Stimulated activated naive B cell treated with anti-CD40 and anti-IgM and Interleukin-4, amounts not matched to agents 10 μg/mL and 1 μg/mL and 100 μg/mL, for 72 hours (primary cell): ENCODE measurements at regions not wholly inside any gene's neighbourhood (a gene's known extent, or its start where the extent isn't known, plus 50 kb on each side); places are given as distances from the start of the nearest gene placed in this dataset.

ENCODE experiments used
- ATAC-seq, 2 donors: fragments of 150-1000 bp; cut with Tn5 transposase; replicated peaks; 2 replicates each; pipeline ENCODE4 v1.10.0; 2021; ENCODE audit warnings: moderate library complexity in 1 of 2
- DNase-seq: peaks from one replicate; pipeline ENCODE4 v3.0.0; 2021
- H3K27ac Mint-ChIP-seq: one replicate; pipeline ENCODE4 v1.8.0; 2022; ENCODE audit warnings: mild to moderate bottlenecking, mixed read lengths
- H3K27me3 Mint-ChIP-seq, 2 donors: one replicate each; pipeline ENCODE4 v1.8.0; 2022; ENCODE audit warnings: mixed read lengths in 2 of 2
- H3K36me3 Mint-ChIP-seq, 2 donors: one replicate each; pipeline ENCODE4 v1.8.0; 2022; ENCODE audit warnings: mixed read lengths in 2 of 2, mild to moderate bottlenecking in 1 of 2
- H3K4me1 Mint-ChIP-seq, 2 donors: one replicate each; pipeline ENCODE4 v1.8.0; 2022; ENCODE audit warnings: mixed read lengths in 2 of 2, mild to moderate bottlenecking in 1 of 2
- H3K4me3 Mint-ChIP-seq, 2 donors: one replicate each; pipeline ENCODE4 v1.8.0; 2022; ENCODE audit warnings: mild to moderate bottlenecking in 2 of 2, mixed read lengths in 2 of 2, moderate library complexity in 1 of 2
- H3K9me3 Mint-ChIP-seq, 2 donors: one replicate each; pipeline ENCODE4 v1.8.0; 2022; ENCODE audit warnings: mixed read lengths in 2 of 2, mild to moderate bottlenecking in 1 of 2

GRCh38 chr20:56924292-56925081, 295.4 kb downstream of the TFAP2C start:
- H3K27me3 Mint-ChIP-seq = peaks cover 57 to 74% of the 10 kb centered on the region in 2 donors

GRCh38 chr20:56925082-56925830, 296.1 kb downstream of the TFAP2C start:
- ATAC-seq = no peak

More at GRCh38 chr20:56924292-56925081, 295.4 kb downstream of the TFAP2C start:
- DNase-seq (no peak), ATAC-seq (no peak)
- no peaks in the 10 kb centered on the region for H3K4me1 Mint-ChIP-seq
- H3K9me3 Mint-ChIP-seq = peaks cover 0 to 2% of the 10 kb centered on the region in 2 donors
- peak overlapping the region; percentile 47 for H3K27ac Mint-ChIP-seq
- peaks cover 0 to 2% of the 10 kb centered on the region in 2 donors for H3K36me3 Mint-ChIP-seq
- H3K4me3 Mint-ChIP-seq = no peak overlapping the region

GRCh38 chr20:56925831-56926170, 296.7 kb downstream of the TFAP2C start:
- Mint-ChIP-seq H3K27ac (peak overlapping the region; percentile 70), H3K27me3 (peaks cover 66 to 85% of the 10 kb centered on the region in 2 donors), H3K9me3 (peaks cover 0 to 2% of the 10 kb centered on the region in 2 donors), H3K4me1 (no peaks in the 10 kb centered on the region), H3K36me3 (peaks cover 0 to 2% of the 10 kb centered on the region in 2 donors), H3K4me3 (peak overlapping the region in 1 of 2 donors; percentile 30)
- no peak for DNase-seq
- no peak for ATAC-seq

More at GRCh38 chr20:56925082-56925830, 296.1 kb downstream of the TFAP2C start:
- Mint-ChIP-seq H3K9me3 (peaks cover 0 to 2% of the 10 kb centered on the region in 2 donors), H3K4me1 (no peaks in the 10 kb centered on the region), H3K4me3 (peak overlapping the region in 1 of 2 donors; percentile 30), H3K27ac (peak overlapping the region; percentile 70), H3K27me3 (peaks cover 62 to 79% of the 10 kb centered on the region in 2 donors), H3K36me3 (peaks cover 0 to 2% of the 10 kb centered on the region in 2 donors)
- DNase-seq = no peak

- DNase-seq (no peak), ATAC-seq (no peak)
- H3K9me3 Mint-ChIP-seq = peaks cover 0 to 2% of the 10 kb centered on the region in 2 donors
- H3K4me3 Mint-ChIP-seq = no peak overlapping the region
- no peaks in the 10 kb centered on the region for H3K4me1 Mint-ChIP-seq
- H3K27me3 Mint-ChIP-seq = peaks cover 71 to 84% of the 10 kb centered on the region in 2 donors
- no peak overlapping the region for H3K27ac Mint-ChIP-seq
- peaks cover 0 to 2% of the 10 kb centered on the region in 2 donors for H3K36me3 Mint-ChIP-seq
These were observed 297.4 kb downstream of the TFAP2C start for GRCh38 chr20:56926501-56926900.

GRCh38 chr20:56927127-56927526, 298.0 kb downstream of the TFAP2C start:
- Mint-ChIP-seq H3K27ac (no peak overlapping the region), H3K4me1 (no peaks in the 10 kb centered on the region), H3K36me3 (peaks cover 0 to 2% of the 10 kb centered on the region in 2 donors), H3K27me3 (peaks cover 70 to 83% of the 10 kb centered on the region in 2 donors), H3K9me3 (peaks cover 0 to 2% of the 10 kb centered on the region in 2 donors), H3K4me3 (no peak overlapping the region)
- no peak for ATAC-seq
- no peak for DNase-seq

GRCh38 chr20:56928007-56928406, 298.9 kb downstream of the TFAP2C start:
- DNase-seq = no peak
- Mint-ChIP-seq H3K27me3 (peaks cover 61 to 74% of the 10 kb centered on the region in 2 donors), H3K27ac (no peak overlapping the region), H3K4me3 (no peak overlapping the region), H3K36me3 (no peaks in the 10 kb centered on the region), H3K9me3 (peaks cover 0 to 2% of the 10 kb centered on the region in 2 donors), H3K4me1 (no peaks in the 10 kb centered on the region)
- ATAC-seq = no peak

GRCh38 chr20:56929606-56930005, 300.5 kb downstream of the TFAP2C start:
- Mint-ChIP-seq H3K9me3 (peaks cover 0 to 2% of the 10 kb centered on the region in 2 donors), H3K4me1 (no peaks in the 10 kb centered on the region), H3K27me3 (peaks cover 56 to 63% of the 10 kb centered on the region in 2 donors), H3K36me3 (no peaks in the 10 kb centered on the region), H3K4me3 (no peak overlapping the region), H3K27ac (no peak overlapping the region)
- no peak for ATAC-seq
- no peak for DNase-seq

- no peak overlapping the region for H3K4me3 Mint-ChIP-seq
- no peak for ATAC-seq
- no peaks in the 10 kb centered on the region for H3K4me1 Mint-ChIP-seq
- H3K27me3 Mint-ChIP-seq = peaks cover 45 to 50% of the 10 kb centered on the region in 2 donors
- peaks cover 0 to 2% of the 10 kb centered on the region in 2 donors for H3K9me3 Mint-ChIP-seq
- no peak for DNase-seq
- no peak overlapping the region for H3K27ac Mint-ChIP-seq
- no peaks in the 10 kb centered on the region for H3K36me3 Mint-ChIP-seq
These were observed 301.8 kb downstream of the TFAP2C start for GRCh38 chr20:56930876-56931275.

- no peak for DNase-seq
- H3K36me3 Mint-ChIP-seq = no peaks in the 10 kb centered on the region
- peaks cover 0 to 2% of the 10 kb centered on the region in 2 donors for H3K9me3 Mint-ChIP-seq
- H3K27ac Mint-ChIP-seq = no peak overlapping the region
- no peaks in the 10 kb centered on the region for H3K4me1 Mint-ChIP-seq
- H3K27me3 Mint-ChIP-seq = peaks cover 30 to 37% of the 10 kb centered on the region in 2 donors
- ATAC-seq = no peak
- no peak overlapping the region for H3K4me3 Mint-ChIP-seq
These were observed 303.6 kb downstream of the TFAP2C start for GRCh38 chr20:56932575-56933330.

GRCh38 chr20:56933331-56933698, 304.2 kb downstream of the TFAP2C start:
- no peak overlapping the region for H3K27ac Mint-ChIP-seq
- peaks cover 27 to 32% of the 10 kb centered on the region in 2 donors for H3K27me3 Mint-ChIP-seq
- H3K9me3 Mint-ChIP-seq = peaks cover 0 to 2% of the 10 kb centered on the region in 2 donors
- H3K4me1 Mint-ChIP-seq = no peaks in the 10 kb centered on the region
- H3K4me3 Mint-ChIP-seq = no peak overlapping the region
- no peaks in the 10 kb centered on the region for H3K36me3 Mint-ChIP-seq
- ATAC-seq = no peak
- DNase-seq = no peak

GRCh38 chr20:56934888-56935287, 305.8 kb downstream of the TFAP2C start:
- peaks cover 24 to 28% of the 10 kb centered on the region in 2 donors for H3K27me3 Mint-ChIP-seq
- no peaks in the 10 kb centered on the region for H3K36me3 Mint-ChIP-seq
- H3K9me3 Mint-ChIP-seq = peaks cover 0 to 3% of the 10 kb centered on the region in 2 donors
- ATAC-seq = no peak
- no peak for DNase-seq
- H3K27ac Mint-ChIP-seq = no peak overlapping the region
- no peak overlapping the region for H3K4me3 Mint-ChIP-seq
- no peaks in the 10 kb centered on the region for H3K4me1 Mint-ChIP-seq

- Mint-ChIP-seq H3K4me3 (no peak overlapping the region), H3K27ac (no peak overlapping the region), H3K9me3 (peaks cover 0 to 2% of the 10 kb centered on the region in 2 donors), H3K27me3 (peaks cover 6 to 12% of the 10 kb centered on the region in 2 donors), H3K4me1 (no peaks in the 10 kb centered on the region), H3K36me3 (no peaks in the 10 kb centered on the region)
- no peak for ATAC-seq
- no peak for DNase-seq
These were observed 311.4 kb downstream of the TFAP2C start for GRCh38 chr20:56940466-56940865.

GRCh38 chr20:56941101-56941686, 312.1 kb downstream of the TFAP2C start:
- Mint-ChIP-seq H3K27me3 (peaks cover 6 to 13% of the 10 kb centered on the region in 2 donors), H3K9me3 (peaks cover 0 to 2% of the 10 kb centered on the region in 2 donors), H3K4me1 (no peaks in the 10 kb centered on the region), H3K36me3 (no peaks in the 10 kb centered on the region), H3K4me3 (no peak overlapping the region), H3K27ac (no peak overlapping the region)
- ATAC-seq (no peak), DNase-seq (no peak)
